ENCODE measurements at regions not wholly inside any gene's neighbourhood (a gene's known extent, or its start where the extent isn't known, plus 50 kb on each side); places are given as distances from the start of the nearest gene placed in this dataset.
A peak's percentile ranks its signal among the peaks of the same experiment; 100 is the strongest.

GRCh38 chr12:87234898-87235297 lies 794.3 kb downstream of the C12orf50 start:
- no peaks in the 10 kb centered on the region for H3K36me3 ChIP-seq (ENCODE audit: low read depth)
- no peak overlapping the region for H2AFZ ChIP-seq
- H3K27ac ChIP-seq = no peak overlapping the region
- no peaks in the 10 kb centered on the region for H3K4me1 ChIP-seq (ENCODE audit: insufficient read depth)
- TF ChIP-seq EZH2 (IDR thresholded peaks at IDR 0.05; ENCODE audit: insufficient read depth, poor library complexity, severe bottlenecking) = no peak
- no peak for TF ChIP-seq EZH2phosphoT487 (IDR thresholded peaks at IDR 0.05; ENCODE audit: insufficient read depth, low read depth)
- no peaks in the 10 kb centered on the region for H4K20me1 ChIP-seq (ENCODE audit: insufficient read depth)
- no peaks in the 10 kb centered on the region for H3K27me3 ChIP-seq (replicated peaks; ENCODE audit: insufficient read depth)
- no peaks in the 10 kb centered on the region for H3K79me2 ChIP-seq (ENCODE audit: insufficient read depth)
- DNase-seq = no peak
- no peak overlapping the region for H3K9ac ChIP-seq
- H3K4me3 ChIP-seq = no peak overlapping the region
- no peak overlapping the region for H3K4me2 ChIP-seq (ENCODE audit: unreplicated experiment)
- in situ Hi-C loops (cut with MboI) = no loop called here
- H3F3A ChIP-seq (ENCODE audit: insufficient read depth) = no peaks in the 10 kb centered on the region
- no peaks in the 10 kb centered on the region for H3K9me2 ChIP-seq (ENCODE audit: insufficient read depth)
- WGBS, 2 experiments (ENCODE audit: low coverage in 1 of 2, low lambda C conversion rate in 2 of 2, missing lambda C conversion rate in 2 of 2) = 21 to 30% methylated on average over 1 of the region's 1 CpG
- no peaks in the 10 kb centered on the region for H3K9me3 ChIP-seq (ENCODE audit: low read depth)

GRCh38 chr12:87233671-87234070 lies 795.5 kb downstream of the C12orf50 start:
- TF ChIP-seq EZH2phosphoT487 (IDR thresholded peaks at IDR 0.05; ENCODE audit: insufficient read depth, low read depth) (no peak), EZH2 (IDR thresholded peaks at IDR 0.05; ENCODE audit: insufficient read depth, poor library complexity, severe bottlenecking) (no peak)
- in situ Hi-C loops (cut with MboI) = no loop called here
- Histone ChIP-seq H3K9me3 (ENCODE audit: low read depth) (no peaks in the 10 kb centered on the region), H2AFZ (no peak overlapping the region), H3K27ac (no peak overlapping the region), H3K27me3 (replicated peaks; ENCODE audit: insufficient read depth) (no peaks in the 10 kb centered on the region), H4K20me1 (ENCODE audit: insufficient read depth) (no peaks in the 10 kb centered on the region), H3K79me2 (ENCODE audit: insufficient read depth) (no peaks in the 10 kb centered on the region), H3K9ac (no peak overlapping the region), H3F3A (ENCODE audit: insufficient read depth) (no peaks in the 10 kb centered on the region), H3K4me3 (no peak overlapping the region), H3K36me3 (ENCODE audit: low read depth) (no peaks in the 10 kb centered on the region), H3K4me1 (ENCODE audit: insufficient read depth) (no peaks in the 10 kb centered on the region), H3K9me2 (ENCODE audit: insufficient read depth) (no peaks in the 10 kb centered on the region), H3K4me2 (ENCODE audit: unreplicated experiment) (no peak overlapping the region)
- no peak for DNase-seq
- 39 to 47% methylated on average over 1 of the region's 1 CpG for WGBS, 2 experiments (ENCODE audit: low coverage in 1 of 2, low lambda C conversion rate in 2 of 2, missing lambda C conversion rate in 2 of 2)

- Histone ChIP-seq H3K9me2 (ENCODE audit: insufficient read depth) (no peaks in the 10 kb centered on the region), H3K79me2 (ENCODE audit: insufficient read depth) (no peaks in the 10 kb centered on the region), H3K4me3 (no peak overlapping the region), H3K4me2 (ENCODE audit: unreplicated experiment) (no peak overlapping the region), H3K27ac (no peak overlapping the region), H2AFZ (no peak overlapping the region), H3K36me3 (ENCODE audit: low read depth) (no peaks in the 10 kb centered on the region), H3K9ac (no peak overlapping the region), H4K20me1 (ENCODE audit: insufficient read depth) (no peaks in the 10 kb centered on the region), H3K4me1 (ENCODE audit: insufficient read depth) (no peaks in the 10 kb centered on the region), H3F3A (ENCODE audit: insufficient read depth) (no peaks in the 10 kb centered on the region), H3K9me3 (ENCODE audit: low read depth) (no peaks in the 10 kb centered on the region), H3K27me3 (replicated peaks; ENCODE audit: insufficient read depth) (no peaks in the 10 kb centered on the region)
- no peak for DNase-seq
- TF ChIP-seq EZH2phosphoT487 (IDR thresholded peaks at IDR 0.05; ENCODE audit: insufficient read depth, low read depth) = no peak
- TF ChIP-seq EZH2 (IDR thresholded peaks at IDR 0.05; ENCODE audit: insufficient read depth, poor library complexity, severe bottlenecking) = no peak
- 17 to 36% methylated on average over 1 of the region's 1 CpG for WGBS, 2 experiments (ENCODE audit: low coverage in 1 of 2, low lambda C conversion rate in 2 of 2, missing lambda C conversion rate in 2 of 2)
- in situ Hi-C loops (cut with MboI) = no loop called here
Measured at GRCh38 chr12:87231818-87232217, 797.4 kb downstream of the C12orf50 start.

GRCh38 chr12:87230441-87230840 lies 798.8 kb downstream of the C12orf50 start:
- Histone ChIP-seq H3F3A (ENCODE audit: insufficient read depth) (no peaks in the 10 kb centered on the region), H3K27ac (no peak overlapping the region), H3K36me3 (ENCODE audit: low read depth) (no peaks in the 10 kb centered on the region), H3K9me2 (ENCODE audit: insufficient read depth) (no peaks in the 10 kb centered on the region), H3K9me3 (ENCODE audit: low read depth) (no peaks in the 10 kb centered on the region), H3K4me1 (ENCODE audit: insufficient read depth) (no peaks in the 10 kb centered on the region), H3K4me3 (no peak overlapping the region), H3K9ac (no peak overlapping the region), H3K27me3 (replicated peaks; ENCODE audit: insufficient read depth) (no peaks in the 10 kb centered on the region), H2AFZ (no peak overlapping the region), H4K20me1 (ENCODE audit: insufficient read depth) (no peaks in the 10 kb centered on the region), H3K4me2 (ENCODE audit: unreplicated experiment) (no peak overlapping the region), H3K79me2 (ENCODE audit: insufficient read depth) (no peaks in the 10 kb centered on the region)
- no peak for DNase-seq
- in situ Hi-C loops (cut with MboI) = no loop called here
- TF ChIP-seq EZH2 (IDR thresholded peaks at IDR 0.05; ENCODE audit: insufficient read depth, poor library complexity, severe bottlenecking) = no peak
- no peak for TF ChIP-seq EZH2phosphoT487 (IDR thresholded peaks at IDR 0.05; ENCODE audit: insufficient read depth, low read depth)
- WGBS, 2 experiments (ENCODE audit: low coverage in 1 of 2, low lambda C conversion rate in 2 of 2, missing lambda C conversion rate in 2 of 2) = 49 to 56% methylated on average over 2 of the region's 2 CpGs

GRCh38 chr12:87227162-87227561 lies 802.0 kb downstream of the C12orf50 start:
- no peaks in the 10 kb centered on the region for H3K27me3 ChIP-seq (replicated peaks; ENCODE audit: insufficient read depth)
- H3K9me2 ChIP-seq (ENCODE audit: insufficient read depth) = no peaks in the 10 kb centered on the region
- no peaks in the 10 kb centered on the region for H3K36me3 ChIP-seq (ENCODE audit: low read depth)
- no peak overlapping the region for H3K4me2 ChIP-seq (ENCODE audit: unreplicated experiment)
- TF ChIP-seq EZH2 (IDR thresholded peaks at IDR 0.05; ENCODE audit: insufficient read depth, poor library complexity, severe bottlenecking) (no peak), EZH2phosphoT487 (IDR thresholded peaks at IDR 0.05; ENCODE audit: insufficient read depth, low read depth) (no peak)
- H3K9me3 ChIP-seq (ENCODE audit: low read depth) = no peaks in the 10 kb centered on the region
- in situ Hi-C loops (cut with MboI) = no loop called here
- no peak overlapping the region for H3K27ac ChIP-seq
- no peak overlapping the region for H3K4me3 ChIP-seq
- no peak overlapping the region for H2AFZ ChIP-seq
- DNase-seq = peak; percentile 7
- WGBS, 2 experiments (ENCODE audit: low coverage in 1 of 2, low lambda C conversion rate in 2 of 2, missing lambda C conversion rate in 2 of 2) = 26 to 36% methylated on average over 3 of the region's 3 CpGs
- H3K9ac ChIP-seq = no peak overlapping the region
- no peaks in the 10 kb centered on the region for H3K4me1 ChIP-seq (ENCODE audit: insufficient read depth)
- no peaks in the 10 kb centered on the region for H3K79me2 ChIP-seq (ENCODE audit: insufficient read depth)
- H4K20me1 ChIP-seq (ENCODE audit: insufficient read depth) = no peaks in the 10 kb centered on the region
- H3F3A ChIP-seq (ENCODE audit: insufficient read depth) = no peaks in the 10 kb centered on the region
